ENCODE measurements at regions not wholly inside any gene's neighbourhood (a gene's known extent, or its start where the extent isn't known, plus 50 kb on each side); places are given as distances from the start of the nearest gene placed in this dataset.
"Not testable (repeated sequence)": the region's sequence is repeated elsewhere in the genome, so short reads cannot be mapped to it uniquely, and the experiment has no call there.

GRCh38 chr6:27173232-27173601, 74.3 kb upstream of the PRSS16 start:
- TF ChIP-seq CTCF (IDR thresholded peaks at IDR 0.05); POLR2AphosphoS5 (IDR thresholded peaks at IDR 0.05; ENCODE audit: insufficient read depth in 1 of 2, low read depth in 1 of 2); POLR2A (IDR thresholded peaks at IDR 0.05): not testable (repeated sequence)
